ENCODE measurements at regions not wholly inside any gene's neighbourhood (a gene's known extent, or its start where the extent isn't known, plus 50 kb on each side); places are given as distances from the start of the nearest gene placed in this dataset.

- TF ChIP-seq, protein P1, sequence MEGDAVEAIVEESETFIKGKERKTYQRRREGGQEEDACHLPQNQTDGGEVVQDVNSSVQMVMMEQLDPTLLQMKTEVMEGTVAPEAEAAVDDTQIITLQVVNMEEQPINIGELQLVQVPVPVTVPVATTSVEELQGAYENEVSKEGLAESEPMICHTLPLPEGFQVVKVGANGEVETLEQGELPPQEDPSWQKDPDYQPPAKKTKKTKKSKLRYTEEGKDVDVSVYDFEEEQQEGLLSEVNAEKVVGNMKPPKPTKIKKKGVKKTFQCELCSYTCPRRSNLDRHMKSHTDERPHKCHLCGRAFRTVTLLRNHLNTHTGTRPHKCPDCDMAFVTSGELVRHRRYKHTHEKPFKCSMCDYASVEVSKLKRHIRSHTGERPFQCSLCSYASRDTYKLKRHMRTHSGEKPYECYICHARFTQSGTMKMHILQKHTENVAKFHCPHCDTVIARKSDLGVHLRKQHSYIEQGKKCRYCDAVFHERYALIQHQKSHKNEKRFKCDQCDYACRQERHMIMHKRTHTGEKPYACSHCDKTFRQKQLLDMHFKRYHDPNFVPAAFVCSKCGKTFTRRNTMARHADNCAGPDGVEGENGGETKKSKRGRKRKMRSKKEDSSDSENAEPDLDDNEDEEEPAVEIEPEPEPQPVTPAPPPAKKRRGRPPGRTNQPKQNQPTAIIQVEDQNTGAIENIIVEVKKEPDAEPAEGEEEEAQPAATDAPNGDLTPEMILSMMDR (IDR thresholded peaks at IDR 0.05): no peak
Measured at GRCh38 chr13:40394304-40394985, 272.0 kb downstream of the FOXO1 start.

DNA sequence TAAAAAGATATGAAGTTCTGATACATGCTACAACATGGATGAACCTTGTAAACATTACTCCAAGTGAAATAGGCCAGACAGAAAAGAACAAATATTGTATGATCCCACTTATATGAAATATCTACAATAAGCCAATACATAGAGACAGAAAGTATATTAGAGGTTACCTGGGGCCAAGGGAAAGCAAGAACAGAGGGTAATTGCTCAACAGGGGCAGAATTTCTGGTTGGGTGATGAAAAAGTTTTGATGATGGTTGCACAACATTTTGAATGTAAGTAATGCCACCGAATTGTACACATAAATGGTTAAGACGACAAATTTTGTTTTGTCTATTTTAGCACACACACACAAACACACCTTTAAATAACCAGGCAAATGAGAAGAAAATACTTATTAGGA lies 268.4 kb downstream of the FOXO1 start:
- TF ChIP-seq, protein P1 (IDR thresholded peaks at IDR 0.05): no peak

DNA sequence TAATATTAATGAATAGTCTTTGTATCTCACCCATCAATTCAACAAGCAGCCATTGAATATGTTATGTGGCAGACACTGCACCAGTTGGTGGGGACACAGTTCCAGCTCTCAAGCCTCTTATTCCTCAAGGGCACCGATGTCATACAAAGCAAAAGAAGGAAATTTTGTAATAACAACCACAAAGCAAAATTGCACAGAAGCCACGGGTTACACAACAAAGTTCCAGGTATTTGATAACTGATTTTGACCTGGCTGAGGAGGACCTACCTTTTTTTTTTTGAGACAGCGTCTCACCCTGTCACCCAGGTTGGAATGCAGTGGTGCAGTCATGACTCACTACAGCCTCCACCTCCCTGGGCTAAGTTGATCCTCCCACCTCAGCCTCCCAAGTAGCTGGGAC lies 266.7 kb downstream of the FOXO1 start:
- TF ChIP-seq, protein P1 (IDR thresholded peaks at IDR 0.05): no peak

DNA sequence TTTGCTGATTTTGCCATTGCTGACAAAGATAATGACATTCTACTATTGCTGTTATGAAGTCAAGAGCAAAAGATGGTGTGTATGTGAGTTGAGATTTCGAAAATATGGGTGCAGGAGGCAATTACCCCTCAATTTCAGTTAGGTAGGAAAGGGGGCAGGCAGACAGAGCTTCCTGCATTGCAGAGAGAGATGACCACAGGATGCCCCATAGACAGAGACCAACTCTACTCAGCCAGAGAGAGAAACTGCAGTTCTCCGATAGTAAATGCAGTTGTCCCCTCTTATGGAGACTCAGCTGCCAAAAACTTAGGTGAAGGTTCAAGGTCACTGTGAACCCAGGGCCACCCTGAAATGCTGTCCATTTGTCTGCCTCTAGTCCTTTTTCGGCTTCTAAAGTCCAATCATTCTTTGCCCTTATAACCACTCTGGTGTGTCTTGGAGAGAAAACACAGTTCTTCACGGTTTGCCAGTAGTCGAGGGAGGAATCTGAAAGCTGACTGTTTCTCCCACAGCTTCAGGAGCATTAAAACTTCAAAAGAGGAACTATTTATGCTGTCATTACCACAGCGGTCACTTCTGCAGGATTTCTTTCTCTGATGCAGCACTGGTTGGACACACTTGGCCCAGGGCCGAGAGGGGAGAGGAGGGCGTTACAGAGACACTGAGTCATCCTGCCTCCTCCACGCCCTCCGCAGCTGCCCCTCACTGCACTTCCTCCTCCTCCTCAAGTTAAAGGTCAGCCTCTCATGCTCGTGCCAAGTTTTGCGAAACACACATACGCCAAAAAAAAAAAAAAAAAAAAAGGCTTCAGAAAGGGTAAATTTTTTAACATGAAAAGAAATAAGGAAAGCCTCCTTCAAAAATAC lies 264.3 kb downstream of the FOXO1 start:
- TF ChIP-seq, protein P1 (IDR thresholded peaks at IDR 0.05): no peak

- TF ChIP-seq, protein P1 (IDR thresholded peaks at IDR 0.05): no peak
Measured at GRCh38 chr13:40402931-40403431, 263.5 kb downstream of the FOXO1 start.

GRCh38 chr13:40403509-40404241 lies 262.8 kb downstream of the FOXO1 start:
- TF ChIP-seq, protein P1 (IDR thresholded peaks at IDR 0.05): no peak

- TF ChIP-seq, protein P1 (IDR thresholded peaks at IDR 0.05): no peak
Measured at GRCh38 chr13:40404407-40404806, 262.0 kb downstream of the FOXO1 start.
